OCI-LY3 (cell line): ENCODE measurements at regions not wholly inside any gene's neighbourhood (a gene's known extent, or its start where the extent isn't known, plus 50 kb on each side); places are given as distances from the start of the nearest gene placed in this dataset.
A peak's percentile ranks its signal among the peaks of the same experiment; 100 is the strongest.

ENCODE experiments used
- H2AFZ ChIP-seq: fragments of 200-600, 300-600 bp; shearing (Covaris generic); 2 replicates; pipeline ENCODE4 v1.6.0; 2014; ENCODE audit warnings: antibody characterized with exemption, low read depth, low read length
- H3K27ac ChIP-seq: fragments of 200-600, 300-600 bp; sonication (generic); 2 replicates; pipeline ENCODE4 v1.5.1; 2014; ENCODE audit warnings: mild to moderate bottlenecking, low read length, moderate library complexity, mixed read lengths
- H3K27me3 ChIP-seq: fragments of 200-600, 300-600 bp; sonication (generic); 2 replicates; pipeline ENCODE4 v1.6.1; 2014; ENCODE audit warnings: low read depth, low read length, mixed read lengths
- H3K36me3 ChIP-seq: fragments of 200-600, 300-600 bp; sonication (generic); replicated peaks from 2 replicates; pipeline ENCODE3; 2014; ENCODE audit warnings: low read depth, low read length, mixed read lengths
- H3K4me1 ChIP-seq: fragments of 300-600, 200-600 bp; sonication (generic); 2 replicates; pipeline ENCODE4 v1.6.1; 2014; ENCODE audit warnings: low read length, mixed read lengths
- H3K4me2 ChIP-seq: fragments of 200-600, 300-600 bp; sonication (generic); 2 replicates; pipeline ENCODE4 v1.6.1; 2014; ENCODE audit warnings: low read length, mixed read lengths
- H3K4me3 ChIP-seq: fragments of 300-600, 200-600 bp; sonication (generic); 2 replicates; pipeline ENCODE4 v1.5.1; 2014; ENCODE audit warnings: antibody characterized with exemption, mild to moderate bottlenecking, low read length, moderate library complexity
- H3K79me2 ChIP-seq: fragments of 300-600, 200-600 bp; shearing (Covaris generic); 2 replicates; pipeline ENCODE4 v1.6.1; 2014; ENCODE audit warnings: mild to moderate bottlenecking, low read length, mixed read lengths
- H3K9ac ChIP-seq: fragments of 300-600, 200-600 bp; shearing (Covaris generic); 2 replicates; pipeline ENCODE4 v1.6.0; 2014; ENCODE audit warnings: mild to moderate bottlenecking, low read length, moderate library complexity
- H3K9me3 ChIP-seq: fragments of 200-600, 300-600 bp; shearing (Covaris generic); 2 replicates; pipeline ENCODE4 v1.6.1; 2014; ENCODE audit warnings: low read length, mixed read lengths; ENCODE audit not compliant: insufficient read depth
- H4K20me1 ChIP-seq: fragments of 200-600, 300-600 bp; sonication (generic); 2 replicates; pipeline ENCODE4 v1.6.1; 2016; ENCODE audit warnings: low read length, mixed read lengths; ENCODE audit not compliant: insufficient read depth
- CTCF ChIP-seq: fragments of 200-600, 300-600 bp; sonication (generic); IDR thresholded peaks from 2 replicates; pipeline ENCODE4 v1.5.1; 2014; ENCODE audit warnings: antibody characterized with exemption, low read length, low read depth
- EZH2phosphoT487 ChIP-seq: fragments of 200-600 bp; shearing (Covaris generic); IDR thresholded peaks from 2 replicates; pipeline ENCODE4 v1.6.1; 2018; ENCODE audit warnings: antibody characterized with exemption, mixed run types, low read depth

DNA sequence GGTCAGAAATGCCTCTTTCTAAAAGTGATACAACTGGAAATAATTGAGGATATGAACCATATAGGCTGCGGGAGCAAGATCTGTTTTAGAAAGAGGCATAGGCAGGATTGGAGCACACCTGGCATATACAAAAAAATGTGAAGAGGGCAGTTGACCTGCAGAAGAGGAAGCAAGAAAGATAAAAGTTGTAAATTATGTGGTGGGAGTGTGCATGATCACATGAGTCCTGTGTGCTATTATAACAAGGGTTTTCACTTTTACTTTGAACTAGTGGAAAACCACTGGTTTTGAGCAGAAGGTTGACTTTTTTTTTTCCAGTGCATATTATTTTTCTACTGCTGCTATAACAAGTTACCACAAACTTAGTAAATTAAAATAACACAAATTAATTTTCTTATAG, 489.3 kb downstream of the ANXA1 start:
- no peaks in the 10 kb centered on the region for H4K20me1 ChIP-seq
- H3K79me2 ChIP-seq = no peaks in the 10 kb centered on the region
- TF ChIP-seq CTCF = no peak
- no peak for TF ChIP-seq EZH2phosphoT487
- H3K27ac ChIP-seq = no peak overlapping the region
- no peaks in the 10 kb centered on the region for H3K9me3 ChIP-seq
- H3K9ac ChIP-seq = no peak overlapping the region
- H3K27me3 ChIP-seq = no peaks in the 10 kb centered on the region
- H2AFZ ChIP-seq = 0 out of 2 replicates have a peak overlapping the region, but pooled peaks have one; percentile 51
- H3K4me2 ChIP-seq = peak overlapping the region; percentile 32
- H3K36me3 ChIP-seq = no peaks in the 10 kb centered on the region
- no peak overlapping the region for H3K4me3 ChIP-seq
- peaks cover 11% of the 10 kb centered on the region for H3K4me1 ChIP-seq

DNA sequence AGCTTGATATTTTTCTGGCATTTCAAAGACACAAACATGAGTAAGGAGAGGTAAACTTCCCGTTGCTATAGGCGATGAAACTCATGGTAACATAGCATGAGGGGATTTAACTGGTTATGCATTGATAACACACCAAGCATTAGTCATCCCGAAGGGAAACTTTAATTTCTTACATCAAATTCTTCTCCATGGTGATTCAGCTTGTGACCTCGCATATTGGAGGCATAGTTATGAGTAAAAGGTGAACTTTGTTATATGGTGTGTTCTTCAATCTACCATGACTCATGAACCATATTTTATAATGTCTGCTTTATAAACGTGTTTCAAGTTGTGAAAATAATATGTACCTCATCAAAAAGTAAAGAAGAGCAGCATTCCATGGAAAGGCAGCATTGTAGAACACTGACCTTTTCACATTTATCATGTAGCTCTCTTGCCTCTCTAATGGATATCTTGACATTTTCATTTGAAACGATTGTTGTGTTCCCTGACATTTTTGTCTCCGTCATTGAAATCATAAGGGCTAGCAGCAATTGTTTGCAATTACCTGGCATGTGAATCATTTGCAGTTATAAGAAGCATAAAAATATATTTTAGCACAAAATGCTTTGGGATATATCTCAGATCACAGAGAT, 491.8 kb downstream of the ANXA1 start:
- Histone ChIP-seq H3K4me2 (no peak overlapping the region), H3K4me1 (peaks cover 11% of the 10 kb centered on the region), H3K9ac (no peak overlapping the region), H4K20me1 (no peaks in the 10 kb centered on the region), H3K79me2 (no peaks in the 10 kb centered on the region), H3K9me3 (no peaks in the 10 kb centered on the region), H3K4me3 (no peak overlapping the region), H3K36me3 (no peaks in the 10 kb centered on the region), H3K27ac (no peak overlapping the region), H2AFZ (no peak overlapping the region; the same call in 1 of the 2 replicates), H3K27me3 (no peaks in the 10 kb centered on the region)
- no peak for TF ChIP-seq CTCF
- no peak for TF ChIP-seq EZH2phosphoT487

GRCh38 chr9:73647560-73647959, 495.9 kb downstream of the ANXA1 start:
- H2AFZ ChIP-seq = no peak overlapping the region
- H3K4me1 ChIP-seq = no peaks in the 10 kb centered on the region
- H3K4me2 ChIP-seq = no peak overlapping the region
- no peaks in the 10 kb centered on the region for H3K9me3 ChIP-seq
- H3K27me3 ChIP-seq = no peaks in the 10 kb centered on the region
- H3K27ac ChIP-seq = no peak overlapping the region
- H3K79me2 ChIP-seq = no peaks in the 10 kb centered on the region
- no peaks in the 10 kb centered on the region for H3K36me3 ChIP-seq
- H3K4me3 ChIP-seq = no peak overlapping the region
- TF ChIP-seq CTCF (no peak), EZH2phosphoT487 (no peak)
- H4K20me1 ChIP-seq = no peaks in the 10 kb centered on the region
- H3K9ac ChIP-seq = no peak overlapping the region

DNA sequence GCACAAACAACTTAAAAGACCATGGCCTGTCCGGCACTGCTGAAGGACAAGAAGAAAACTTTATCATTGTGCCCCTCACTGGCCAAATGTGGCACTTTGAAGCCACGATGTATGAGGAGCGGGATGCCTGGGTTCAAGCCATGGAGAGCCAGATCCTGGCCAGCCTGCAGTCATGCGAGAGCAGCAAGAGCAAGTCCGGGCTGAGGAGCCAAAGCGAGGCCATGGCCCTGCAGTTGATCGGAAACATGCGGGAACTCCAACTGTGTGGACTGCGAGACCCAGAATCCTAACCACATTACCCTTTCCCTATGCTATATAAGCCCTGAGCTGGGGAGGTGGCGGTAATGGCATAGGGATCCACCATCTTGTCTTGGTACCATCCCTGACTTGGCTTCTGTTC, 497.9 kb downstream of the ANXA1 start:
- Histone ChIP-seq H3K79me2 (no peaks in the 10 kb centered on the region), H2AFZ (no peak overlapping the region), H3K4me3 (no peak overlapping the region), H3K27ac (no peak overlapping the region), H3K27me3 (no peaks in the 10 kb centered on the region), H3K9me3 (no peaks in the 10 kb centered on the region), H4K20me1 (no peaks in the 10 kb centered on the region), H3K36me3 (no peaks in the 10 kb centered on the region), H3K9ac (no peak overlapping the region), H3K4me1 (no peaks in the 10 kb centered on the region), H3K4me2 (no peak overlapping the region)
- TF ChIP-seq EZH2phosphoT487 (no peak), CTCF (no peak)
